ENCODE measurements at regions not wholly inside any gene's neighbourhood (a gene's known extent, or its start where the extent isn't known, plus 50 kb on each side); places are given as distances from the start of the nearest gene placed in this dataset.

- TF ChIP-seq CTCF (IDR thresholded peaks at IDR 0.05) (no peak), POLR2AphosphoS5 (IDR thresholded peaks at IDR 0.05) (no peak), POLR2A (IDR thresholded peaks at IDR 0.05) (no peak)
These were observed 589.9 kb downstream of the XIRP2 start for GRCh38 chr2:167478196-167478595.
